Testis (tissue), 2 donors: ENCODE measurements at regions not wholly inside any gene's neighbourhood (a gene's known extent, or its start where the extent isn't known, plus 50 kb on each side); places are given as distances from the start of the nearest gene placed in this dataset.

Experiments
- DNase-seq: peaks from one replicate; pipeline ENCODE4 v3.0.0-alpha.2; 2019
- H3K27ac ChIP-seq, 2 donors: fragments of 200-600 bp; sonication (generic); one replicate each; pipeline ENCODE4 v1.5.1; 2019
- H3K27me3 ChIP-seq: fragments of 200-600 bp; sonication (generic); one replicate; pipeline ENCODE4 v1.5.1; 2019
- H3K36me3 ChIP-seq: fragments of 200-600 bp; sonication (generic); one replicate; pipeline ENCODE4 v1.5.1; 2017; ENCODE audit warnings: low read depth; ENCODE audit errors: missing control alignments
- H3K4me1 ChIP-seq: fragments of 200-600 bp; sonication (generic); one replicate; pipeline ENCODE4 v1.5.1; 2019
- H3K4me3 ChIP-seq, 2 donors: fragments of 200-600 bp; sonication (generic); one replicate each; pipeline ENCODE4 v1.5.1; 2017 to 2019
- H3K9me3 ChIP-seq: fragments of 200-600 bp; sonication (generic); one replicate; pipeline ENCODE4 v1.5.1; 2017
- CTCF ChIP-seq, 3 experiments: fragments of 450-650 bp in 2 of 3; fragments of 200-600 bp in 1 of 3; sonication (generic) in 1 of 3; IDR thresholded peaks; one replicate each; pipeline ENCODE4 v1.5.1; 2016 to 2019; ENCODE audit warnings: antibody characterized with exemption in 3 of 3, mild to moderate bottlenecking in 2 of 3, moderate library complexity in 1 of 3
- POLR2A ChIP-seq: fragments of 450-650 bp; IDR thresholded peaks from one replicate; pipeline ENCODE4 v1.6.1; 2017; ENCODE audit warnings: antibody characterized with exemption, mild to moderate bottlenecking, moderate library complexity
- WGBS, 2 donors: methylation state at CpG; one replicate each; pipeline ENCODE4 v1.1.5; 2018; 5-methylcytosine and 5-hydroxymethylcytosine counted together
- intact Hi-C: fragments of 100-400 bp; cut with DNase I; formaldehyde crosslinking; loops from one replicate; pipeline ENCODE4 v1.15.1; 2023; ENCODE audit warnings: low total_unique reads

DNA sequence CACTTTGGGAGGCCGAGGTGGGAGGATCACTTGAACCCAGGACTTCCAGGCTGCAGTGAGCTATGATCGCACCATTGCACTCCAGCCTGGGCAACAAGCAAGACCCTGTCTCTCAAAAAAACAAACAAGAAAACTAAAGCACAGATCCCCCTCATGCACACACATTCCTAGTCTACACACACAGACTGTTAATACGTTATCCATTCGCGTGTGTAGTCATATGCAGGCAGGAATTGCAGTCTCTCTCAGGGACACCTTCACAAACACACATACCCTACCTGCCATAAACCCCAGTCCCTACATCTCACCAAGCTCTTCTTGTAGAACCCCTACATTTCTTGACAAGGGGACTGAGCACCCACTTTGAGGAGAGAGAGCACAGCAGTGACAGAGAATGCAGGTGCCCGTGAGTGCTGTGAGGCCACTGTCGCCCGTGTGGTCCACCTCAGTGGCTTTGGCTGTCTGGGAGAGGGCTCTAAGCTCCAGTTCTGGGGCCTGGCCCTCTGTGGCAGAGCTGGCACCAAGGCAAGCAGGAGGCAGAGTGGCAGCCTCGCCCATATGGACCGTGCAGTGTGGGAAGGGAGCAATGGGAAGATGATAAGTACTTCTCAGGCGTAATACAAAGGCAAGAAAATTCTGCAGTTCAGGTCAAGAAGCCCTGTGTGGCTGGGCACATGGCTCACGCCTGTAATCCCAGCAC, 59.0 kb upstream of the RPH3AL start:
- no peak for DNase-seq
- intact Hi-C loops: no loop called here
- H3K36me3 ChIP-seq: no peaks in the 10 kb centered on the region
- no peak overlapping the region for H3K27ac ChIP-seq
- 85 to 91% methylated on average over 11 to 12 of the region's 12 CpGs for WGBS, 2 donors
- peaks cover 9% of the 10 kb centered on the region for H3K4me1 ChIP-seq
- no peak for TF ChIP-seq POLR2A
- no peak for TF ChIP-seq CTCF (IDR thresholded peaks at IDR 0.05)
- no peaks in the 10 kb centered on the region for H3K9me3 ChIP-seq
- H3K27me3 ChIP-seq: no peaks in the 10 kb centered on the region
- no peak overlapping the region for H3K4me3 ChIP-seq

DNA sequence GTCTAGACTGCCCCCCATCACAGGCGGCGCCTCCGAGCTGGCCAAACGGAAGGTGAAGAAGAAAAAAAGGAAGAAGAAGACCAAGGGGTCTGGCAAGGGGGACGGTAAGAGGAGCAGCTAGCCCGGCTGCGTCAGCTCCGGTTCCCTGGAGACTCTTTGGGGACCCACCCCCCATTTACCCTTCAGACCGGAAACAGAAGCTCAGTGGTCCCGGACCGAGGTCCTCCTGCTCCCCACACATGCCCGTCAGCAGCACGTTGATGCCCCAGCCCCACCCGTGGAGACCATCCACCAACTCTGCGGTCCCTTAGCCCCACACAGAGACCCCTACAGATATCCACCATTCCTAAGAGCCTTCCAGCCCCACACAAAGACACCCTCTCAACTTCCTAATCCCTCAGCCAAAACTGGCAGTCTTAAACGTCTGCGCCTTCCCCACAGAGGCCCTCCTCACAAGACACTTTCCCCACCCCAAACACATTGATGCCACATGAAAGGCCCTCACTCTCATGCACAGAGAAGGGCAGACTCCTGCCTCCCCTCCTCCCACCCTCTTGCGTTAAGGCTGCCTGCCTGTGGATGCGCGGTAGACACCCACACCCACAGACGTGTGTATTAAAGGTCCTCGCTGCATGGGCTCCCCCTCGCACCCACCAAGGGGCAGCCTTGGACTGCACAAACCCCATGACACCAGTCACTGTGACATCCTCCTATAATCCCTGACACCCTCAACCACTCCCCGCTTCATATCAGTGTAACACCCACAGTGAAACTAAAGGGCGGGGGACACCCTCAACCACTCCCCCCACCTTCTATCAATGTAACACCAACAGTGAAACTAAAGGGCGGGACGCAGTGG, 58.2 kb upstream of the RPH3AL start:
- intact Hi-C loops: no loop called here

GRCh38 chr17:409848-410542, 57.4 kb upstream of the RPH3AL start:
- DNase-seq: peak; percentile 99
- no peaks in the 10 kb centered on the region for H3K27me3 ChIP-seq
- H3K9me3 ChIP-seq: no peaks in the 10 kb centered on the region
- TF ChIP-seq CTCF (IDR thresholded peaks at IDR 0.05) (peak in 1 of 3 experiments; percentile 51), POLR2A (no peak)
- peak overlapping the region in 1 of 2 donors; percentile 57 for H3K27ac ChIP-seq
- no peaks in the 10 kb centered on the region for H3K36me3 ChIP-seq
- intact Hi-C loops: no loop called here
- peak overlapping the region; percentile 72 to 79 for H3K4me3 ChIP-seq
- H3K4me1 ChIP-seq: peaks cover 9% of the 10 kb centered on the region
- WGBS, 2 donors: 1 to 4% methylated on average over 16 to 71 of the region's 80 CpGs

More for the DNA sequence above, 58.2 kb upstream of the RPH3AL start:
- H3K4me3 ChIP-seq: peak overlapping the region; percentile 72 to 79
- H3K9me3 ChIP-seq: no peaks in the 10 kb centered on the region
- WGBS, 2 donors: 17 to 24% methylated on average over 27 of the region's 27 CpGs
- TF ChIP-seq CTCF (IDR thresholded peaks at IDR 0.05): no peak
- no peak for TF ChIP-seq POLR2A
- H3K27ac ChIP-seq: no peak overlapping the region
- H3K4me1 ChIP-seq: peaks cover 9% of the 10 kb centered on the region
- H3K36me3 ChIP-seq: no peaks in the 10 kb centered on the region
- no peak for DNase-seq
- no peaks in the 10 kb centered on the region for H3K27me3 ChIP-seq

- no peak for TF ChIP-seq POLR2A
- no peak for TF ChIP-seq CTCF (IDR thresholded peaks at IDR 0.05)
- WGBS, 2 donors: 46 to 55% methylated on average over 16 of the region's 16 CpGs
These were observed 56.8 kb upstream of the RPH3AL start for GRCh38 chr17:409308-409847.

More at GRCh38 chr17:409308-409847, 56.8 kb upstream of the RPH3AL start:
- Histone ChIP-seq H3K27ac (peak overlapping the region in 1 of 2 donors; percentile 57), H3K9me3 (no peaks in the 10 kb centered on the region), H3K4me3 (peak overlapping the region; percentile 42 to 56), H3K4me1 (peaks cover 9% of the 10 kb centered on the region), H3K36me3 (no peaks in the 10 kb centered on the region), H3K27me3 (no peaks in the 10 kb centered on the region)
- intact Hi-C loops: no loop called here
- no peak for DNase-seq
